ENCODE measurements at regions not wholly inside any gene's neighbourhood (a gene's known extent, or its start where the extent isn't known, plus 50 kb on each side); places are given as distances from the start of the nearest gene placed in this dataset.

DNA sequence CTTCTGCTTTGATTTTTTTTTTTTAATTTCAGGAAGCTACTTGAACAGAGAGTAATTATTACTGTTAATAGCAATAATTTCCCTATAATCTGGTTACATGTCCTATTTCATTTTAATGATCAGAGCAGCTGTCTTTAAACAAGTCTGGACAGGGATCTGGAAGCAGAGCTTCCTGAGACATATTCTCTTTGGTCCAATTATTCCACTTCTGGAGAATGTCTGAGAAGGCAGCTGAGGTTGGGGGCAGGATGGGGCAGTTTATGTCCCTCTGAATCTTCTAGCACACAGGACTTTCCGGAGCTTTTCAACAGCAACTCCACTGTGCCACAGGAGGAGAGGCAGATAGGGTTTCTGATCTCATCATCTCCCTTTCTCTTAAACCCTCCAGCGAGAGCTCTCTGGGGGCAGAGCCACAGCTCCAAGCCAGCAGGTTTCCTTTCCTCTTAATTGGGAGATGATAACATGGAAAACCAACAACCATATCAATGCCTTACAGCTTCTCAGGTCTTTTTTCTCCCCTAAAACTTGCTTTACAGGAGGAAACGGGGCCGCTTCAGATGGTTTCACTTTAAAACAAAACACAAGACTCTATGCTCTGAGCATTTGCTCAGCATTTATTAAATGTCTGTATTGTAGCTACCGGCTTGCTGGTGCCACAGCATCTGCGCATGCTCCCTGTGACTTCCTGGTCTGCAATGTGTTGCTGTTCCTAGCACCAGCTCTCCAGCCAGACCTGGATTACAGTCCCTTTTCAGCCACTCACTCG, 425.7 kb upstream of the USP24 start:
- Mint-ChIP-seq H3K27me3 (ENCODE audit: unreplicated experiment) (peaks cover 1% of the 10 kb centered on the region), H3K27ac (ENCODE audit: unreplicated experiment) (no peak overlapping the region), H3K4me3 (ENCODE audit: unreplicated experiment) (no peak overlapping the region), H3K4me1 (ENCODE audit: unreplicated experiment) (peaks cover 2% of the 10 kb centered on the region), H3K9me3 (ENCODE audit: unreplicated experiment) (no peaks in the 10 kb centered on the region), H3K36me3 (ENCODE audit: low read depth, unreplicated experiment) (no peaks in the 10 kb centered on the region)
- TF ChIP-seq, protein P1, sequence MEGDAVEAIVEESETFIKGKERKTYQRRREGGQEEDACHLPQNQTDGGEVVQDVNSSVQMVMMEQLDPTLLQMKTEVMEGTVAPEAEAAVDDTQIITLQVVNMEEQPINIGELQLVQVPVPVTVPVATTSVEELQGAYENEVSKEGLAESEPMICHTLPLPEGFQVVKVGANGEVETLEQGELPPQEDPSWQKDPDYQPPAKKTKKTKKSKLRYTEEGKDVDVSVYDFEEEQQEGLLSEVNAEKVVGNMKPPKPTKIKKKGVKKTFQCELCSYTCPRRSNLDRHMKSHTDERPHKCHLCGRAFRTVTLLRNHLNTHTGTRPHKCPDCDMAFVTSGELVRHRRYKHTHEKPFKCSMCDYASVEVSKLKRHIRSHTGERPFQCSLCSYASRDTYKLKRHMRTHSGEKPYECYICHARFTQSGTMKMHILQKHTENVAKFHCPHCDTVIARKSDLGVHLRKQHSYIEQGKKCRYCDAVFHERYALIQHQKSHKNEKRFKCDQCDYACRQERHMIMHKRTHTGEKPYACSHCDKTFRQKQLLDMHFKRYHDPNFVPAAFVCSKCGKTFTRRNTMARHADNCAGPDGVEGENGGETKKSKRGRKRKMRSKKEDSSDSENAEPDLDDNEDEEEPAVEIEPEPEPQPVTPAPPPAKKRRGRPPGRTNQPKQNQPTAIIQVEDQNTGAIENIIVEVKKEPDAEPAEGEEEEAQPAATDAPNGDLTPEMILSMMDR (IDR thresholded peaks at IDR 0.05; ENCODE audit: unreplicated experiment) = no peak
- no peak for DNase-seq (ENCODE audit: low spot score)

DNA sequence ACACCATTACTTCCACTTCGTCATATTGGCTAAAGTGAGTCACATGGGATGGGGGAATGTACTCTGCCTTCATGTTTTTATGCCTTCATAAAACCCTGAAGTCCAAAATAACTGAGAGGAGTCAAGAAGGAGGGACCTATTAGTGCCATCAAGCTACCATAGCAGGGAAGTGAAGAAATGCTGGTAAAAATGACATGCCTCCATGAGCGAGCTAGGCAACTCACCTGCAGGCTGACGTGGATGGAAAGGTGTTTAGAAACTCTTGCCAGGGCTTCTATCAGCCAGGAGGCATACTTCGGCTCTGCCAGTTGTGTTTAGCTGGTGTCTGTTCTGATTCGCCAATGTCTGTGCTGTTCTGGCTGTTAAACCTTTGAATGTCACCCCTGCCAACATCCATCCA, 424.4 kb upstream of the USP24 start:
- Mint-ChIP-seq H3K27me3 (ENCODE audit: unreplicated experiment) (peaks cover 1% of the 10 kb centered on the region), H3K9me3 (ENCODE audit: unreplicated experiment) (no peaks in the 10 kb centered on the region), H3K27ac (ENCODE audit: unreplicated experiment) (no peak overlapping the region), H3K36me3 (ENCODE audit: low read depth, unreplicated experiment) (no peaks in the 10 kb centered on the region), H3K4me1 (ENCODE audit: unreplicated experiment) (peaks cover 2% of the 10 kb centered on the region), H3K4me3 (ENCODE audit: unreplicated experiment) (no peak overlapping the region)
- no peak for DNase-seq (ENCODE audit: low spot score)
- TF ChIP-seq, protein P1 (IDR thresholded peaks at IDR 0.05; ENCODE audit: unreplicated experiment) = no peak

DNA sequence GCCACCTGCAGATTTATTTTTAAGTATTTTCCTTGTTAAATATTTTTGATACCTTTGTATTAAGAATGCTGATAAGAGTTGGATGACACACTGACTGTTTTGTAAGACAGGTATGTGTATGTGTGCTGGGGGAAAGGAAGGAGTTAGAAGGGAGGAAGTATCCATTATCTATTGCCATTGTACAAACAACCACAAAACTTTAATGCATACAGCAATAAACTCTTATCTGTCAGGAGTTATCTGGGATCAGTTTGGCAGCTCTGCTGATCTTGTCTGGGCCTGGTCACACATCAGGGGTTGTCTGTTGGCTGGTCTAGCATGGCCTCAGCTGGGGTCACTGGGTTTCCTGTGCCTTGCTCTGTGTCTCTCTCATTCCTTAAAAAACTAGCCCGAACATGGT, 423.9 kb upstream of the USP24 start:
- no peak for DNase-seq (ENCODE audit: low spot score)
- Mint-ChIP-seq H3K27ac (ENCODE audit: unreplicated experiment) (no peak overlapping the region), H3K4me1 (ENCODE audit: unreplicated experiment) (peaks cover 2% of the 10 kb centered on the region), H3K4me3 (ENCODE audit: unreplicated experiment) (no peak overlapping the region), H3K27me3 (ENCODE audit: unreplicated experiment) (peaks cover 1% of the 10 kb centered on the region), H3K36me3 (ENCODE audit: low read depth, unreplicated experiment) (no peaks in the 10 kb centered on the region), H3K9me3 (ENCODE audit: unreplicated experiment) (no peaks in the 10 kb centered on the region)
- TF ChIP-seq, protein P1 (IDR thresholded peaks at IDR 0.05; ENCODE audit: unreplicated experiment) = no peak

DNA sequence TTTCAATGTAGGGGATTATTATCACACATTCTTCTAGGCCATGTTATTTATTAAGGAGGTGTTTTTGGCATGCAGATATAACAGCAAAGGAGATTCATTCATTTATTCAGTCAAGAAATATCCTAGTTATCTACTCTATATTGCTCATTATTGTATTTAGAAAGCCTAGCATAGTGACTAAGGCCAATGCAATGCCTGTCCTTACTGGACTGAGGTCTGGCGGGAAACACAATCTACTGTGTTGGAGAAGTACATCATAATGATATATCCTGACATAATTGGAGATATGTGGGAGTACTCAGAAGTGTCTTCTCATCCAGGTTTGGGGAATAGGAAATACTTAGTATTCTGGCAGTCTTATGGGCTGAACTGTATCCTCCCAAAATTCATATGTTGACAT, 421.5 kb upstream of the USP24 start:
- no peak for DNase-seq (ENCODE audit: low spot score)
- Mint-ChIP-seq H3K27me3 (ENCODE audit: unreplicated experiment) (peaks cover 1% of the 10 kb centered on the region), H3K27ac (ENCODE audit: unreplicated experiment) (no peak overlapping the region)

DNA sequence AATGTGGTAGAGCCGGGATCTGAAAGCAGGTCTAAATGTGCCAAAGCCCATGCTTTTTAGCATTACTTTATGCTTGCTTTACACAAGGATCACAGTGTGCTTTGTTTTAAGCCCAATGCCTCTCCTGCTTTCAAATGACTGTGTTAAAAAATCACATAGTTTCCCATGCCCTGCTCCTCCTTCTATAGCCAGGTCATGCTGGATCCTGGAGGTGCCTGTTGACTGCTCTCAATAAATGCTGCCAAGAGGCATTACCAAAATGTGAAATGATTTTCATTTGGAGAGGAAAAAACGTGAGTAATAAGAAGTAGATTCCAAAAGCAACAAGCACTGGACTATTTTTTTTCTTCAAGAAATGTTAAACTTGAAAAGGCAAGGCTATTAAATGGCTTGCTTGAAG, 420.7 kb upstream of the USP24 start:
- H3K9me3 Mint-ChIP-seq (ENCODE audit: unreplicated experiment) = no peaks in the 10 kb centered on the region
- DNase-seq (ENCODE audit: low spot score) = no peak
- H3K36me3 Mint-ChIP-seq (ENCODE audit: low read depth, unreplicated experiment) = no peaks in the 10 kb centered on the region
- no peak overlapping the region for H3K4me3 Mint-ChIP-seq (ENCODE audit: unreplicated experiment)
- H3K4me1 Mint-ChIP-seq (ENCODE audit: unreplicated experiment) = peaks cover 2% of the 10 kb centered on the region
- TF ChIP-seq, protein P1 (IDR thresholded peaks at IDR 0.05; ENCODE audit: unreplicated experiment) = no peak
- no peak overlapping the region for H3K27ac Mint-ChIP-seq (ENCODE audit: unreplicated experiment)
- H3K27me3 Mint-ChIP-seq (ENCODE audit: unreplicated experiment) = peaks cover 1% of the 10 kb centered on the region

More for the DNA sequence above, 421.5 kb upstream of the USP24 start:
- no peaks in the 10 kb centered on the region for H3K9me3 Mint-ChIP-seq (ENCODE audit: unreplicated experiment)
- peaks cover 2% of the 10 kb centered on the region for H3K4me1 Mint-ChIP-seq (ENCODE audit: unreplicated experiment)
- no peak overlapping the region for H3K4me3 Mint-ChIP-seq (ENCODE audit: unreplicated experiment)
- TF ChIP-seq, protein P1 (IDR thresholded peaks at IDR 0.05; ENCODE audit: unreplicated experiment) = no peak
- no peaks in the 10 kb centered on the region for H3K36me3 Mint-ChIP-seq (ENCODE audit: low read depth, unreplicated experiment)

Data from endothelial cell (in vitro differentiated cells).